ENCODE measurements at regions not wholly inside any gene's neighbourhood (a gene's known extent, or its start where the extent isn't known, plus 50 kb on each side); places are given as distances from the start of the nearest gene placed in this dataset.
"Not testable (repeated sequence)": the region's sequence is repeated elsewhere in the genome, so short reads cannot be mapped to it uniquely, and the experiment has no call there.

- DNase-seq: no peak
These were observed 679.5 kb upstream of the IGFBP7 start for GRCh38 chr4:57789666-57790065.

GRCh38 chr4:57777876-57778275, 667.7 kb upstream of the IGFBP7 start:
- DNase-seq: no peak

- no peak for DNase-seq
These were observed 664.5 kb upstream of the IGFBP7 start for GRCh38 chr4:57774681-57775080.

- no peak for DNase-seq
These were observed 664.0 kb upstream of the IGFBP7 start for GRCh38 chr4:57774171-57774570.

- DNase-seq: no peak
These were observed 656.2 kb upstream of the IGFBP7 start for GRCh38 chr4:57766341-57766740.

- DNase-seq: no peak
These were observed 654.7 kb upstream of the IGFBP7 start for GRCh38 chr4:57764856-57765255.

- no peak for DNase-seq
These were observed 652.9 kb upstream of the IGFBP7 start for GRCh38 chr4:57763070-57763469.

GRCh38 chr4:57740625-57741190, 630.5 kb upstream of the IGFBP7 start:
- DNase-seq: no peak

- DNase-seq: no peak
These were observed 626.6 kb upstream of the IGFBP7 start for GRCh38 chr4:57736781-57737180.

GRCh38 chr4:57734104-57734670, 624.0 kb upstream of the IGFBP7 start:
- no peak for DNase-seq

- DNase-seq: not testable (repeated sequence)
These were observed 619.8 kb upstream of the IGFBP7 start for GRCh38 chr4:57729775-57730570.

- DNase-seq: no peak
These were observed 616.0 kb upstream of the IGFBP7 start for GRCh38 chr4:57726154-57726553.

GRCh38 chr4:57719456-57719855, 609.3 kb upstream of the IGFBP7 start:
- DNase-seq: no peak

GRCh38 chr4:57714313-57714712, 604.1 kb upstream of the IGFBP7 start:
- DNase-seq: not testable (repeated sequence)

- DNase-seq: no peak
These were observed 599.9 kb upstream of the IGFBP7 start for GRCh38 chr4:57710053-57710452.

- no peak for DNase-seq
These were observed 581.2 kb upstream of the IGFBP7 start for GRCh38 chr4:57691370-57691769.

GRCh38 chr4:57689693-57690205, 579.6 kb upstream of the IGFBP7 start:
- DNase-seq: no peak

GRCh38 chr4:57682275-57682674, 572.1 kb upstream of the IGFBP7 start:
- DNase-seq: no peak

- no peak for DNase-seq
These were observed 569.8 kb upstream of the IGFBP7 start for GRCh38 chr4:57679969-57680368.

- no peak for DNase-seq
These were observed 566.2 kb upstream of the IGFBP7 start for GRCh38 chr4:57676394-57676793.

- no peak for DNase-seq
These were observed 562.8 kb upstream of the IGFBP7 start for GRCh38 chr4:57672846-57673433.

GRCh38 chr4:57668621-57669020, 558.4 kb upstream of the IGFBP7 start:
- no peak for DNase-seq

GRCh38 chr4:57665806-57666205, 555.6 kb upstream of the IGFBP7 start:
- no peak for DNase-seq

All from cortex of kidney (tissue), 1 donor.